Hindlimb muscle (tissue), 1 donor: ENCODE measurements at regions not wholly inside any gene's neighbourhood (a gene's known extent, or its start where the extent isn't known, plus 50 kb on each side); places are given as distances from the start of the nearest gene placed in this dataset.
"Not testable (repeated sequence)": the region's sequence is repeated elsewhere in the genome, so short reads cannot be mapped to it uniquely, and the experiment has no call there.

Experiments
- DNase-seq: peaks from one replicate; pipeline ENCODE4 v3.0.0-alpha.2; 2013

- no peak for DNase-seq
Observed at GRCh38 chr3:88408935-88409334, 259.2 kb downstream of the C3orf38 start.

GRCh38 chr3:88410259-88410658 is 260.5 kb downstream of the C3orf38 start:
- no peak for DNase-seq

- DNase-seq: no peak
Observed at GRCh38 chr3:88412346-88412745, 262.6 kb downstream of the C3orf38 start.

GRCh38 chr3:88416436-88416835 is 266.7 kb downstream of the C3orf38 start:
- DNase-seq: no peak

- no peak for DNase-seq
Observed at GRCh38 chr3:88418219-88418618, 268.5 kb downstream of the C3orf38 start.

GRCh38 chr3:88433568-88433967 is 283.8 kb downstream of the C3orf38 start:
- peak; percentile 28 for DNase-seq

GRCh38 chr3:88434001-88434400 is 284.2 kb downstream of the C3orf38 start:
- DNase-seq: no peak

GRCh38 chr3:88440701-88441100 is 290.9 kb downstream of the C3orf38 start:
- DNase-seq: no peak

GRCh38 chr3:88443066-88443465 is 293.3 kb downstream of the C3orf38 start:
- peak; percentile 4 for DNase-seq

- DNase-seq: peak; percentile 33
Observed at GRCh38 chr3:88444251-88444650, 294.5 kb downstream of the C3orf38 start.

GRCh38 chr3:88452228-88452627 is 302.5 kb downstream of the C3orf38 start:
- no peak for DNase-seq

- DNase-seq: no peak
Observed at GRCh38 chr3:88460369-88460768, 310.6 kb downstream of the C3orf38 start.

- no peak for DNase-seq
Observed at GRCh38 chr3:88462230-88462629, 312.5 kb downstream of the C3orf38 start.

- DNase-seq: no peak
Observed at GRCh38 chr3:88467191-88467590, 317.4 kb downstream of the C3orf38 start.

- no peak for DNase-seq
Observed at GRCh38 chr3:88469216-88469615, 319.5 kb downstream of the C3orf38 start.

GRCh38 chr3:88478460-88478859 is 328.7 kb downstream of the C3orf38 start:
- no peak for DNase-seq

GRCh38 chr3:88480822-88481221 is 331.1 kb downstream of the C3orf38 start:
- DNase-seq: no peak

GRCh38 chr3:88485001-88485400 is 335.2 kb downstream of the C3orf38 start:
- DNase-seq: no peak

GRCh38 chr3:88508818-88509217 is 359.1 kb downstream of the C3orf38 start:
- DNase-seq: not testable (repeated sequence)

GRCh38 chr3:88509582-88509981 is 359.8 kb downstream of the C3orf38 start:
- DNase-seq: no peak

- DNase-seq: no peak
Observed at GRCh38 chr3:88528494-88528893, 378.7 kb downstream of the C3orf38 start.

GRCh38 chr3:88534534-88534933 is 384.8 kb downstream of the C3orf38 start:
- no peak for DNase-seq

GRCh38 chr3:88535563-88535962 is 385.8 kb downstream of the C3orf38 start:
- peak; percentile 34 for DNase-seq

GRCh38 chr3:88542916-88543315 is 393.2 kb downstream of the C3orf38 start:
- no peak for DNase-seq

GRCh38 chr3:88572450-88572849 is 422.7 kb downstream of the C3orf38 start:
- DNase-seq: no peak

GRCh38 chr3:88573472-88573871 is 423.7 kb downstream of the C3orf38 start:
- DNase-seq: no peak
